Thymus (tissue), 11 donors: ENCODE measurements at regions not wholly inside any gene's neighbourhood (a gene's known extent, or its start where the extent isn't known, plus 50 kb on each side); places are given as distances from the start of the nearest gene placed in this dataset.

Experiments used
- DNase-seq, 9 donors: peaks; one replicate each; pipeline ENCODE4 v3.0.0-alpha.2; 2013; ENCODE audit warnings: low spot score in 9 of 9, low read depth in 6 of 9, missing footprints in 1 of 9
- H3K27ac ChIP-seq, 2 donors: one replicate each; pipeline ENCODE4 v1.5.1; 2013; ENCODE audit warnings: control low read depth in 1 of 2, low read depth in 1 of 2, low read length in 1 of 2, mild to moderate bottlenecking in 1 of 2, moderate library complexity in 1 of 2
- H3K27me3 ChIP-seq, 2 donors: one replicate each; pipeline ENCODE4 v1.5.1; 2013; ENCODE audit warnings: low read length in 1 of 2; ENCODE audit not compliant: control insufficient read depth in 2 of 2, insufficient read depth in 1 of 2
- H3K36me3 ChIP-seq, 2 donors: one replicate each; pipeline ENCODE4 v1.5.1; 2013; ENCODE audit warnings: low read length in 1 of 2, mild to moderate bottlenecking in 1 of 2, moderate library complexity in 1 of 2; ENCODE audit not compliant: control insufficient read depth in 2 of 2, insufficient read depth in 2 of 2
- H3K4me1 ChIP-seq, 2 donors: one replicate each; pipeline ENCODE4 v1.5.1; 2013; ENCODE audit warnings: low read length in 2 of 2; ENCODE audit not compliant: control insufficient read depth in 2 of 2, insufficient read depth in 2 of 2
- H3K4me3 ChIP-seq, 2 donors: one replicate each; pipeline ENCODE4 v1.5.1; 2013; ENCODE audit warnings: low read length in 2 of 2, control low read depth in 1 of 2, mild to moderate bottlenecking in 1 of 2
- H3K9me3 ChIP-seq, 2 donors: one replicate each; pipeline ENCODE4 v1.5.1; 2013; ENCODE audit warnings: low read length in 1 of 2, mild to moderate bottlenecking in 1 of 2; ENCODE audit not compliant: control insufficient read depth in 2 of 2, insufficient read depth in 1 of 2
- WGBS: extraction: QIAGEN DNeasy Blood & Tissue Kit; methylation state at CpG from one replicate; pipeline ENCODE4 v1.1.7; 2013; 5-methylcytosine and 5-hydroxymethylcytosine counted together
- donor health status: healthy.

DNA sequence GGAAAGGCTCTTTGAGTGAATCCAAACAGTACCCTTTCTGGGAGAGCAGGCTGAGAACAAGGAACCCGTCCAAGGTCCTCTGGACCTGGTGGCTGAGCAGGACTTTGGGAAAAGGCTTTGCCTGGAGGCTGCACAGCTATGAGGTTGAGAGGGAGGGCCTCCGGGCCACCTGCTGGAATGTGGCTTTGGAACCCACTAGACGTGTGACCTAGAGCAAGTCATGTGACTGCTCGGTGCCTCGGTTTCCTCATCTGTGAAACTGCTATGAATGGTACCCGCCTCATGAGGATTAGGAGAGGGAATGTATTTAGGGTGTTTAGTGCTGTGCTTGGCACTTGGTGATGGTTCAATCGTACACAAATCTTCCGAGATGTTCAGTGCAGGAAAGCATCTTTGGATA lies 50.4 kb downstream of the HAPSTR1 start:
- Histone ChIP-seq H3K9me3 (no peaks in the 10 kb centered on the region), H3K27ac (no peak overlapping the region), H3K4me1 (peaks cover 2 to 3% of the 10 kb centered on the region in 2 donors), H3K36me3 (no peaks in the 10 kb centered on the region), H3K27me3 (peaks cover 0 to 5% of the 10 kb centered on the region in 2 donors), H3K4me3 (no peak overlapping the region)
- 97% methylated on average over 8 of the region's 8 CpGs for WGBS
- DNase-seq = no peak

DNA sequence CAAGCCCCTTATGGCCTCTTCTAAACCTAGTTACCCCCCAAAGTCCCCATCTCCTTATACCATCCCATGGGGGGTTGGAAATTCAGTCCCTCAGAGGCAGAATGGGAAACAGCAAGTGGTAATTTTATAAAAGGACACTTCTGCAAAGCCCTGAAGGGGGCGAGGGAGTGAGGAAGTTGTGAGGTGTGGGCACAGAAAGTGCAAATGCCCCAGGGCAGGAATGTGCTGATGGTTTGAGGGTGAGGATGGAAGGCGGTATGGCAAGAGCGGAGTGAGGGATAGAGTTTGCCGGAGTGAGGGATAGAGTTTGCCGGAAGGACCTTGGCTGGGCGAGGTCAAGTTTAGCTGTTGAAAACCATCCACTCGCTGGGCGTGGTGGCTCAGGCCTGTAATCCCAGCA lies 52.7 kb downstream of the HAPSTR1 start:
- no peaks in the 10 kb centered on the region for H3K27me3 ChIP-seq
- peaks cover 0 to 2% of the 10 kb centered on the region in 2 donors for H3K4me1 ChIP-seq
- no peak overlapping the region for H3K4me3 ChIP-seq
- 97% methylated on average over 8 of the region's 8 CpGs for WGBS
- DNase-seq = no peak
- no peak overlapping the region for H3K27ac ChIP-seq
- no peaks in the 10 kb centered on the region for H3K9me3 ChIP-seq
- no peaks in the 10 kb centered on the region for H3K36me3 ChIP-seq

DNA sequence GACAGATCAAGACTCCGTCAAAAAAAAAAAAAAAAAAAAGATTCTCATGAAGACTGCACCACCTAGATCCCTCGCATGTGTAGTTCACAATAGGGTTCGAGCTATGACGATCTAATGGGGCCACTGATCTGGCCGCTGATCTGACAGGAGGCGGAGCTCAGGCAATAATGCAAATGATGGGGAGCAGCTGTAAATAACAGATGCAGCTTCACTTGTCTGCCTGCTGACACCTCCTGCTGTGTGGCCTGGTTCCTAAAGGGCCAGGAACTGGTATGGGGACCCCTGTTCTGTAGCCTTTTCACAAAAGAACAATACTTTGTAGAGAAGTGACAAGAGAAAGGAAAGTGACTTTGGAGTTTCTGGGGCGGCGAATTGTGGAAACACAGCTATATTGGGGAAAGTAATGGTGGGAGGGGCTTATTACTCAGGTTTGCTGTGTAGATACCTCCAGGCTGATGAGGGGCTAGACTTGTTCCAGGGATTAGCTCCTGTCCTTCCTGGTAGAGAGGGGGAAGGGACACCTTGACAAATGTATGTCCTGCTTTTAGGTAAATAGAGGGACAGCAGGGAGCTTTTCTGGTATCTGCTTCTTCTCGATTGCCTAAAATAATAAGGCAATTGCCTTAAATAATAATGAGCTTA lies 57.1 kb downstream of the HAPSTR1 start:
- no peak overlapping the region for H3K4me3 ChIP-seq
- H3K27me3 ChIP-seq = no peaks in the 10 kb centered on the region
- WGBS = 66% methylated on average over 9 of the region's 9 CpGs
- no peaks in the 10 kb centered on the region for H3K36me3 ChIP-seq
- H3K9me3 ChIP-seq = no peaks in the 10 kb centered on the region
- H3K27ac ChIP-seq = no peak overlapping the region
- DNase-seq = no peak
- H3K4me1 ChIP-seq = no peaks in the 10 kb centered on the region

DNA sequence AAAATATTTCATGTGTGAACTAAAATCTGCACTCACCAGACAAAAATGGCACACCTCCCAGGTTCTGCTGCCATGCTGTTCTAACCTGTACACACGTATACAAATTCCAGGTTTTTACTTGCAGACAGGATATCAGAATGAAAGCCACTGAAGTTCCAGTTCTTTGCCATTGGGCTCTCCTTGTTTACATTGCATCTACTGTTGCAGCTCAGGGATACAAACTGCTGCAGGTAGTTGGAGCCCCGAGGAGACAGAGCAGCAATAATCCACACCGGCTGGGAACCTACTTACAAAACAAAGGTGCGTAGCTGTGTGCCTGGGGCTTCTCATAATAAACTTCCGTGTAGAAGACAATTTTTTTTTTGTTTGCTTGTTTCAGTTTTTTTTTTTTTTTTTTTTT lies 59.6 kb downstream of the HAPSTR1 start:
- Histone ChIP-seq H3K27ac (no peak overlapping the region), H3K27me3 (peaks cover 0 to 12% of the 10 kb centered on the region in 2 donors), H3K36me3 (no peaks in the 10 kb centered on the region), H3K4me3 (no peak overlapping the region), H3K4me1 (no peaks in the 10 kb centered on the region), H3K9me3 (no peaks in the 10 kb centered on the region)
- WGBS = 84% methylated on average over 5 of the region's 5 CpGs
- DNase-seq = no peak

DNA sequence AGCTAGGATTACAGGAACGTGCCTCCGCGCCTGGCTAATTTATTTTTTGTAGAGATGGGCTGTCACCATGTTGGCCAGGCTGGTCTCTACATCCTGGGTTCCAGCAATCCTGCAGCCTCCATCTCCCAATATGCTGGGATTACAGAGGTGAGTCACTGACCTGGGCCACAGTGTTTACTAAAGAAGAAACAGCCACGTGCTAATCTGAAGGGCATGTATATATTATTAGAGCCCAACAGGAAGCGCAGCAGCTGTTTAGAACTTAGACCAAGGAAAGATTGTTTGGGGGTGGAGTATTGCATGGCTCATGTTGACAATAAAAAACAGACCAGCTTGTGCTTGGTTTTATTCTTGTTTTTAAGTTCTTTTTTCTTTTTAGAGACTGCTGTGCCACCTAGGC lies 60.2 kb downstream of the HAPSTR1 start:
- WGBS = 79% methylated on average over 5 of the region's 5 CpGs
- H3K27ac ChIP-seq = no peak overlapping the region
- H3K27me3 ChIP-seq = peaks cover 0 to 12% of the 10 kb centered on the region in 2 donors
- H3K9me3 ChIP-seq = no peaks in the 10 kb centered on the region
- H3K4me1 ChIP-seq = no peaks in the 10 kb centered on the region
- no peaks in the 10 kb centered on the region for H3K36me3 ChIP-seq
- DNase-seq = no peak
- H3K4me3 ChIP-seq = no peak overlapping the region

DNA sequence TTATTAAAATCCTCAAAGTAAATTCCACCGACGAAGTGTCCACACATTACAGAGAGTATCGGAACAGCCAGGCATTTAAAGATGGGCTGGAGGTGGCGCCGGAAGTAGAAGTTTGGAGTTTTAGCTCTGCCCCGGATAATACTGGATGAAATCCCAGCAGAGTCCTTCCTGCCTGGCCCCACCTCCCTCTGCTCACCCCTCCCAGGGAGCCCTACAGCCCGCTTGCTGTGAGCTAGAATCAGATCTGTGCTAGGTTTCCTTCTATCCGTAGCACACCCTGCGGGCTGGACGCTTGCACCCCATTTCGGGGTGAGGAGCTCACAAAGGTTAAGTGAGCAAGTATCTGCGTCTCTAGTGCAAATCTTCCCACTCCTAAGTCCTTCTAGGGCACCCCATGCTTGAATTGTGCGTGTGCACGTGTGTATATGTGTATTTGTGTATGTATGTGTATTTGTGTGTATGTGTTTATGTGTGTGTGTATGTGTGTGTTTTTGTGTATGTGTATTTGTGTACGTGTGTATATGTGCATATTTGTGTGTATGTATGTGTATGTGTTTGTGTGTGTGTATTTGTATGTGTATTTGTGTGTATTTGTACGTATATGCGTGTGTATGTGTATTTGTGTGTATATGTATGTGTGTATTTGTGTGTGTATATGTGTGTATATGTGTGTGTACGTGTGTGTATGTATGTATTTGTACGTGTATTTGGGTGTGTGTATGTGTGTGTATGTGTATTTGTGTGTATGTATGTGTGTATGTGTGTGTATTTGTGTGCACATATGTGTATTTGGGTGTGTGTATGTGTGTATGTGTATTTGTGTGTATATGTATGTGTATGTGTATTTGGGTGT lies 61.4 kb downstream of the HAPSTR1 start:
- no peaks in the 10 kb centered on the region for H3K36me3 ChIP-seq
- no peak for DNase-seq
- WGBS = 90% methylated on average over 19 of the region's 19 CpGs
- no peak overlapping the region for H3K4me3 ChIP-seq
- H3K9me3 ChIP-seq = no peaks in the 10 kb centered on the region
- no peaks in the 10 kb centered on the region for H3K4me1 ChIP-seq
- no peak overlapping the region for H3K27ac ChIP-seq
- H3K27me3 ChIP-seq = peaks cover 0 to 12% of the 10 kb centered on the region in 2 donors

DNA sequence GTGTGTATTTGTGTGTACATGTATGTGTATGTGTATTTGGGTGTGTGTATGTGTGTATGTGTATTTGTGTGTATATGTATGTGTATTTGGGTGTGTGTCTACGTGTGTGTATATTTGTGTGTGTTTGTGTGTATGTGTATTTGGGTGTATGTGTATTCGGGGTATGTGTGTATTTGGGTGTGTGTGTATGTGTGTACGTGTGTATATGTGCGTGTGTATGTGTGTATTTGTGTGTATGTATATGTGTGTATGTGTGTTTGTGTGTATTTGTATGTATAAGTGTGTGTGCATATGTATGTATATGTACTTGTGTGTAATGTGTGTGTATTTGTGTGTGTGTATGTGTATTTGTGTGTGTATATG lies 62.0 kb downstream of the HAPSTR1 start:
- H3K9me3 ChIP-seq = no peaks in the 10 kb centered on the region
- no peak overlapping the region for H3K4me3 ChIP-seq
- no peak overlapping the region for H3K27ac ChIP-seq
- DNase-seq = no peak
- peaks cover 0 to 12% of the 10 kb centered on the region in 2 donors for H3K27me3 ChIP-seq
- H3K4me1 ChIP-seq = no peaks in the 10 kb centered on the region
- no peaks in the 10 kb centered on the region for H3K36me3 ChIP-seq
- 97% methylated on average over 4 of the region's 4 CpGs for WGBS

DNA sequence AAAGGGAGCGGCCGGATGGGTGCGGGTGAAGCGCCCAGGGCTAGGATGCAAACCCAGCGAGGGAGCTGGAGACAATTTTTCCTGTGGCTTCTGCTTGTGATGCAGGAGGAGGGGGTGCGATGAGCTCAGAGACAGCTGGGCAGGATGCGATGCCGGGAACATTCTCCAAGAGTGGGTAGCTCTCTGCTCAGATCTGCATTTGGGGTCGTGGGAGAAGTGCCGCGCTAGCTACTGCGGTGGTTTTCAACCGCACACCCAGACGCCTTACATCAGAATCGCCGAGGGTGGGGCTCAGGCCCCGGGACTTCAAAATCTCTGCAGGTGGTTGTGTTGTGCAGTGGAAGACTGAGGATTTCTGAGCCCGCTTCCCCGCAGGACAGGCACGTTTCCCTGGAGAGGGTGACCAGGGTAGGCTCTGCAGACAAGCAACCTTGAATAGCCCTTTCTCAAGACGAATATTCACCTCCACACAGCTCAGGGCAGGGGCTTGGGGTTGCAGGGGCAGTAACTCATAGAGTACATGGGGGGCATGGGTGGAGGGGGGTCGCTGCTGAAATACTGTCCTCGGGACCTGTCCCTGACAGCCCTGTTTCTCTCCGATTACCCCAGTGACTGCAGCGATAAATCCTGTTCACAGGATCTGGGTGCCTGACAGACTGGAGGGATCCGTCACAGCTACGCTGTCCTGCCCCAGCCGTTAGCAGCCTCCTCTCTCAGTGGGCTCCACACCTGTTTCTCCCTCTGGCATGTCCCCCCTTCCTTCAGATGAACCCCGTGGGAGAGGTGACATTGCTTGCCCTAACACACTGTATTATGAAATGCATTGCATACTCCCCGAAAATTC lies 63.3 kb downstream of the HAPSTR1 start:
- no peak overlapping the region for H3K4me3 ChIP-seq
- no peaks in the 10 kb centered on the region for H3K4me1 ChIP-seq
- WGBS = 45% methylated on average over 30 of the region's 30 CpGs
- peaks cover 0 to 12% of the 10 kb centered on the region in 2 donors for H3K27me3 ChIP-seq
- no peak overlapping the region for H3K27ac ChIP-seq
- DNase-seq = peak in 1 of 9 donors; percentile 5
- no peaks in the 10 kb centered on the region for H3K9me3 ChIP-seq
- H3K36me3 ChIP-seq = no peaks in the 10 kb centered on the region

DNA sequence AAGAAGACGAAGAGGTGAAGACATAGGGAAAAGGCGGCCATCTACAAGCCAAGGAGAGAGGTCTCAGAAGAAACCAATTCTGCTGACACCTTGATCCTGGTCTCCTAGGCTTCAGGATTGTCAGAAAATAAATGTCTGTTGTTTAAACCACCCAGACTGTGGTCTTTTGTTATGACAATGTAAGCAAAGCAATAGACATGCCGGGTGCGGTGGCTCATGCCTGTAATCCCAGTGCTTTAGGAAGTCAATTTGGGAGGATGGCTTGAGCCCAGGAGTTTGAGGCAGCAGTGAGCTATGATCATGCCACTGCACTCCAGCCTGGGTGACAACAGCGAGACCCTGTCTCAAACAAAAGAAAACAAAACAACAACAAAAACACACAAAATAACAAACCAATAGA lies 64.4 kb downstream of the HAPSTR1 start:
- no peak for DNase-seq
- no peaks in the 10 kb centered on the region for H3K9me3 ChIP-seq
- peaks cover 0 to 12% of the 10 kb centered on the region in 2 donors for H3K27me3 ChIP-seq
- no peaks in the 10 kb centered on the region for H3K4me1 ChIP-seq
- H3K27ac ChIP-seq = no peak overlapping the region
- H3K4me3 ChIP-seq = no peak overlapping the region
- no peaks in the 10 kb centered on the region for H3K36me3 ChIP-seq
- 74% methylated on average over 5 of the region's 5 CpGs for WGBS
